ENCODE measurements at regions not wholly inside any gene's neighbourhood (a gene's known extent, or its start where the extent isn't known, plus 50 kb on each side); places are given as distances from the start of the nearest gene placed in this dataset.

GRCh38 chr3:104367000-104367399 is 999.7 kb upstream of the ALCAM start:
- peak; percentile 84 for ATAC-seq
- no peak for TF ChIP-seq ZFP30 (CRISPR knock-in tag; IDR thresholded peaks at IDR 0.05)
- TF ChIP-seq TOX (CRISPR knock-in tag; IDR thresholded peaks at IDR 0.05; ENCODE audit: borderline replicate concordance), result peak; percentile 41; the same call in 1 of the 2 replicates
- TF ChIP-seq ZNF70 (CRISPR knock-in tag; IDR thresholded peaks at IDR 0.05), result no peak
- TF ChIP-seq OSR1 (CRISPR knock-in tag; IDR thresholded peaks at IDR 0.05), result no peak
- 0 out of 2 replicates have a peak, but pooled peaks have one; percentile 74 for TF ChIP-seq ESRRG (CRISPR knock-in tag; IDR thresholded peaks at IDR 0.05)
- 0 out of 2 replicates have a peak, but pooled peaks have one; percentile 47 for TF ChIP-seq PATZ1 (CRISPR knock-in tag; IDR thresholded peaks at IDR 0.05; ENCODE audit: borderline replicate concordance)
- TF ChIP-seq ZNF8 (CRISPR knock-in tag; IDR thresholded peaks at IDR 0.05), result peak; percentile 18; the same call in 1 of the 2 replicates
- TF ChIP-seq GLIS3 (CRISPR knock-in tag; IDR thresholded peaks at IDR 0.05), result 0 out of 2 replicates have a peak, but pooled peaks have one; percentile 71
- peak; percentile 61; the same call in 1 of the 2 replicates for TF ChIP-seq ZFP3 (CRISPR knock-in tag; IDR thresholded peaks at IDR 0.05)
- no peak for TF ChIP-seq BACH2 (CRISPR knock-in tag; IDR thresholded peaks at IDR 0.05; ENCODE audit: borderline replicate concordance)
- TF ChIP-seq CSRNP3 (CRISPR knock-in tag; IDR thresholded peaks at IDR 0.05), result 0 out of 2 replicates have a peak, but pooled peaks have one; percentile 73
- TF ChIP-seq, protein P1, sequence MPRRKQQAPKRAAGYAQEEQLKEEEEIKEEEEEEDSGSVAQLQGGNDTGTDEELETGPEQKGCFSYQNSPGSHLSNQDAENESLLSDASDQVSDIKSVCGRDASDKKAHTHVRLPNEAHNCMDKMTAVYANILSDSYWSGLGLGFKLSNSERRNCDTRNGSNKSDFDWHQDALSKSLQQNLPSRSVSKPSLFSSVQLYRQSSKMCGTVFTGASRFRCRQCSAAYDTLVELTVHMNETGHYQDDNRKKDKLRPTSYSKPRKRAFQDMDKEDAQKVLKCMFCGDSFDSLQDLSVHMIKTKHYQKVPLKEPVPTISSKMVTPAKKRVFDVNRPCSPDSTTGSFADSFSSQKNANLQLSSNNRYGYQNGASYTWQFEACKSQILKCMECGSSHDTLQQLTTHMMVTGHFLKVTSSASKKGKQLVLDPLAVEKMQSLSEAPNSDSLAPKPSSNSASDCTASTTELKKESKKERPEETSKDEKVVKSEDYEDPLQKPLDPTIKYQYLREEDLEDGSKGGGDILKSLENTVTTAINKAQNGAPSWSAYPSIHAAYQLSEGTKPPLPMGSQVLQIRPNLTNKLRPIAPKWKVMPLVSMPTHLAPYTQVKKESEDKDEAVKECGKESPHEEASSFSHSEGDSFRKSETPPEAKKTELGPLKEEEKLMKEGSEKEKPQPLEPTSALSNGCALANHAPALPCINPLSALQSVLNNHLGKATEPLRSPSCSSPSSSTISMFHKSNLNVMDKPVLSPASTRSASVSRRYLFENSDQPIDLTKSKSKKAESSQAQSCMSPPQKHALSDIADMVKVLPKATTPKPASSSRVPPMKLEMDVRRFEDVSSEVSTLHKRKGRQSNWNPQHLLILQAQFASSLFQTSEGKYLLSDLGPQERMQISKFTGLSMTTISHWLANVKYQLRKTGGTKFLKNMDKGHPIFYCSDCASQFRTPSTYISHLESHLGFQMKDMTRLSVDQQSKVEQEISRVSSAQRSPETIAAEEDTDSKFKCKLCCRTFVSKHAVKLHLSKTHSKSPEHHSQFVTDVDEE (CRISPR knock-in tag; IDR thresholded peaks at IDR 0.05), result peak; percentile 94
- TF ChIP-seq TCF4 (CRISPR knock-in tag; IDR thresholded peaks at IDR 0.05; ENCODE audit: borderline replicate concordance), result peak; percentile 94
- TF ChIP-seq ISL1 (CRISPR knock-in tag; IDR thresholded peaks at IDR 0.05), result peak; percentile 97
- peak; percentile 60; the same call in 1 of the 2 replicates for TF ChIP-seq CREB5 (CRISPR knock-in tag; IDR thresholded peaks at IDR 0.05; ENCODE audit: low read depth)

- TF ChIP-seq GLIS3 (CRISPR knock-in tag; IDR thresholded peaks at IDR 0.05) (no peak), ARNTL (CRISPR knock-in tag; IDR thresholded peaks at IDR 0.05; ENCODE audit: borderline replicate concordance, low read depth) (no peak), ZNF8 (CRISPR knock-in tag; IDR thresholded peaks at IDR 0.05) (no peak), ZNF70 (CRISPR knock-in tag; IDR thresholded peaks at IDR 0.05) (no peak), ZNF565 (CRISPR knock-in tag; conservative IDR thresholded peaks at IDR 0.05; ENCODE audit: low read depth) (no peak), ZFP30 (CRISPR knock-in tag; IDR thresholded peaks at IDR 0.05) (no peak), PPARA (CRISPR knock-in tag; IDR thresholded peaks at IDR 0.05; ENCODE audit: borderline replicate concordance) (no peak), POU6F1 (CRISPR knock-in tag; IDR thresholded peaks at IDR 0.05; ENCODE audit: borderline replicate concordance, low read depth) (no peak)
- ATAC-seq, result no peak
Observed at GRCh38 chr3:104368760-104369159, 997.9 kb upstream of the ALCAM start.

DNA sequence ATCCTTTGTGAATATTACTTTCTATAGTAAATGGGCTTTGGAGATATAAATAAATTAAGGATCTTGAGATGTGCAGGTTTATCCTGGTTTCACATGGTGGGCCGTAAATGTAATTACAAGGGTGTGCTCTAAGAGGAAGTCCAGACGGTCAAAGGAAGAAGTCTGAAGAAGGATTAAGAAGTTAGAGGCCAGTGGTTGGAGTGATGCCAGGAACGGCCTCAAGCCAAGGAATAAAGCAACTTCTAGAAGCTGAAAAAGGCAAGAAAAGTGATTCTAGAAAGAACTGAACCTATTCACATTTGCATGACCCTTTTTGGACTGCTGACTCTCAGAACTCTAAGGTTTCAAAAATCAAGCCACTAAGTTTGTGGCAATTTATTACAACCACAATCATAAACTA is 981.3 kb upstream of the ALCAM start:
- ATAC-seq, result no peak
- TF ChIP-seq OSR1 (CRISPR knock-in tag; IDR thresholded peaks at IDR 0.05) (no peak), GLIS3 (CRISPR knock-in tag; IDR thresholded peaks at IDR 0.05) (no peak), TCF4 (CRISPR knock-in tag; IDR thresholded peaks at IDR 0.05; ENCODE audit: borderline replicate concordance) (no peak), RARB (CRISPR knock-in tag; IDR thresholded peaks at IDR 0.05) (no peak), CSRNP3 (CRISPR knock-in tag; IDR thresholded peaks at IDR 0.05) (no peak), BACH2 (CRISPR knock-in tag; IDR thresholded peaks at IDR 0.05; ENCODE audit: borderline replicate concordance) (no peak), ZNF70 (CRISPR knock-in tag; IDR thresholded peaks at IDR 0.05) (no peak), ISL1 (CRISPR knock-in tag; IDR thresholded peaks at IDR 0.05) (no peak), POU6F1 (CRISPR knock-in tag; IDR thresholded peaks at IDR 0.05; ENCODE audit: borderline replicate concordance, low read depth) (no peak), ZC3H10 (CRISPR knock-in tag; IDR thresholded peaks at IDR 0.05) (no peak)
- TF ChIP-seq, protein P1 (CRISPR knock-in tag; IDR thresholded peaks at IDR 0.05), result no peak
